Panc1 (cell line): ENCODE measurements at regions not wholly inside any gene's neighbourhood (a gene's known extent, or its start where the extent isn't known, plus 50 kb on each side); places are given as distances from the start of the nearest gene placed in this dataset.
"Not testable (repeated sequence)": the region's sequence is repeated elsewhere in the genome, so short reads cannot be mapped to it uniquely, and the experiment has no call there.

Experiments
- ATAC-seq: fragments of 200-7000 bp; cut with Tn5 transposase; 2 replicates; pipeline ENCODE4 v1.9.1; 2020; ENCODE audit warnings: mild to moderate bottlenecking, moderate library complexity
- BruUV-seq: library from RNA; stranded (reverse); fragments of 400-500 nt; replicated peaks from 2 replicates; lab custom pipeline; 2021; lab: Mats Ljungman, UMichigan
- CTCF ChIA-PET: fragments of 300-600 bp; sonication (Branson Sonifier 250); formaldehyde crosslinking; loops from one replicate; lab custom pipeline; 2022; ENCODE audit warnings: antibody characterized with exemption; lab: Charles Lee
- POLR2A ChIA-PET: fragments of 300-600 bp; sonication (Branson Sonifier 250); formaldehyde crosslinking; loops from one replicate; lab custom pipeline; 2022; ENCODE audit warnings: antibody characterized with exemption; lab: Charles Lee
- DNase-seq: peaks from one replicate; pipeline ENCODE4 v3.0.0-alpha.2; 2010; ENCODE audit warnings: low read depth, low spot score
- H3K27ac ChIP-seq: 2 replicates; pipeline ENCODE4 v1.5.1; 2011; ENCODE audit warnings: mild to moderate bottlenecking, low read length, inconsistent platforms
- H3K27me3 ChIP-seq: fragments of 200-500 bp; sonication (Bioruptor generic); 2 replicates; pipeline ENCODE4 v1.6.0; 2014; ENCODE audit warnings: low read length, inconsistent platforms; ENCODE audit not compliant: control insufficient read depth, insufficient read depth
- H3K36me3 ChIP-seq: fragments of 200-500 bp; sonication (Bioruptor generic); 2 replicates; pipeline ENCODE4 v1.5.1; 2014; ENCODE audit warnings: inconsistent platforms, mild to moderate bottlenecking, low read length, moderate library complexity; ENCODE audit not compliant: control insufficient read depth, insufficient read depth
- H3K4me1 ChIP-seq: 2 replicates; pipeline ENCODE4 v1.5.1; 2011; ENCODE audit warnings: inconsistent platforms, mild to moderate bottlenecking, low read length, moderate library complexity; ENCODE audit not compliant: control insufficient read depth, insufficient read depth
- H3K4me3 ChIP-seq, 2 experiments: 2 replicates each; pipeline ENCODE4 v1.5.1; 2011 to 2012; ENCODE audit warnings: low read depth in 2 of 2, low read length in 2 of 2, mild to moderate bottlenecking in 2 of 2, inconsistent platforms in 1 of 2, moderate library complexity in 1 of 2
- H3K9me3 ChIP-seq: fragments of 200-500 bp; sonication (Bioruptor generic); 2 replicates; pipeline ENCODE4 v1.5.1; 2014; ENCODE audit warnings: low read depth, mild to moderate bottlenecking, inconsistent platforms, low read length, moderate library complexity; ENCODE audit not compliant: control insufficient read depth, insufficient read depth
- POLR2AphosphoS5 ChIP-seq: IDR thresholded peaks from 2 replicates; pipeline ENCODE4 v1.6.1; 2012; ENCODE audit warnings: mild to moderate bottlenecking, low read depth, low read length, moderate library complexity
- SIN3A ChIP-seq: IDR thresholded peaks from 2 replicates; pipeline ENCODE4 v1.6.1; 2012; ENCODE audit warnings: low read depth, mild to moderate bottlenecking, low read length, moderate library complexity, borderline replicate concordance; ENCODE audit not compliant: insufficient read depth
- TCF7L2 ChIP-seq: IDR thresholded peaks from 2 replicates; pipeline ENCODE4 v1.6.1; 2011; ENCODE audit warnings: mild to moderate bottlenecking, low read depth, low read length, inconsistent platforms
- in situ Hi-C: cut with HindIII; loops from 2 replicates; pipeline ENCODE4 v1.10.0; 2016; ENCODE audit warnings: low sequenced_read_pairs, low pct_unique_long_range_greater_than_20kb
- intact Hi-C: fragments of 100-400 bp; cut with micrococcal nuclease; formaldehyde crosslinking; loops from one replicate; pipeline ENCODE4 v1.10.0; 2022; ENCODE audit not compliant: unreplicated experiment
- TF ChIP-seq, protein P1 (sequence below), 2 experiments: IDR thresholded peaks; 2 replicates each; pipeline ENCODE4 v1.6.1; 2011 to 2012; ENCODE audit warnings: low read depth in 2 of 2, control low read depth in 1 of 2, low read length in 1 of 2, mild to moderate bottlenecking in 1 of 2, moderate library complexity in 1 of 2; ENCODE audit not compliant: insufficient read depth in 1 of 2
- TF ChIP-seq, protein P2 (sequence below): fragments of 450-650 bp; IDR thresholded peaks from 2 replicates; pipeline ENCODE4 v1.5.1; 2017; ENCODE audit warnings: mild to moderate bottlenecking

DNA sequence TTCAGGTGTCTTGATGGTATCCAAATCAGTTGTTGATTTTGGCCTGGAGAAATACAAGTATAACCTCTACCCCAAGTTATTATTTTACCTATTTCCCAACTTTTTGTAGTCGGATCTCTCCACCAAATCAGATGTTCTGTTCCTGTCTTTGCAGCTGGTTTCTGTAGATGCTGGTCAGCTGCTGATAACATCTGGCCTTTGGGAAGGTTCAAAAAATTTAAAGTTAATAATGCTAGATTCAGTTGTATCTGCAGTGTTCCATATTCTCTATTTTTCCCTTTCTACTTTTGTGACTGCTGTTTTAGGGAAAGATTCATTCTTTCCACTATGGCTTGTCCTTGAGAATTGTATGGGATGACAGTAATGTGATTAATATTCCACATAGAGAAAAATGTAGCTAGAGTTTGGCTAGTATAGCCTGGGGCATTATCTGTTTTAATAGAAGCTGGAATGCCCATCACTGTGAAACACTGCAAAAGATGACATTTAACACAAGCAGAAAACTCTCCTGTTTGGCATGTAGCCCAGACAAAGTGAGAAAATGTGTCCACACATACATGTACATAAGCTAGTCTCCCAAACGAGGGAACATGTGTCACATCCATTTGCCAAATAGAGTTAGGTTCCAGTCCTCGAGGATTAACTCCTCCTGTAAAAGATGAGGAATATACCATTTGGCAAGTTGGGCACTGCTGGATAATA is 99.2 kb downstream of the ZNF100 start:
- DNase-seq, in situ Hi-C loops, intact Hi-C loops, BruUV-seq, H3K4me3 ChIP-seq, ATAC-seq, H3K4me1 ChIP-seq, POLR2A ChIA-PET, H3K9me3 ChIP-seq, CTCF ChIA-PET, H3K36me3 ChIP-seq, H3K27me3 ChIP-seq, H3K27ac ChIP-seq: not testable (repeated sequence)

DNA sequence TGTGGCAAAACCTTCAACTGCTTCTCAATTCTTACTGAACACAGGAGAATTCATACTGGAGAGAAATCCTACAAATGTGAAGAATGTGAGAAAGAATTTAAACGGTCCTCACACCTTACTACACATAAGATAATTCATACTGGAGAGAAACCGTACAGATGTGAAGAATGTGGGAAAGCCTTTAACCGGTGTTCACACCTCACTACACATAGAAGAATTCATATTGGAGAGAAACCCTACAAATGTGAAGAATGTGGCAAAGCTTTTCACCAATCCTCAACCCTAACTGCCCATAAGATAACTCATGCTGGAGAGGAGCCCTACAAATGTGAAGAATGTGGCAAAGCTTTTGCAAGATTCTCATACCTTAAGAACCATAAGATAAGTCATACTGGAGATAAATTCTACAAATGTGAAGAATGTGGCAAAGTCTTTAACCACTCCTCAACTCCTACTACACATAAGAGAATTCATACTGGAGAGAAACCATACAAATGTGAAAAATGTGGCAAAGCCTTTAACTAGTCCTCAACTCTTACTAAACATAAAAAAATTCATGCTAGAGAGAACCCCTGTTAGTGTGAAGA is 111.7 kb downstream of the ZNF100 start:
- POLR2A ChIA-PET = no interaction called here

DNA sequence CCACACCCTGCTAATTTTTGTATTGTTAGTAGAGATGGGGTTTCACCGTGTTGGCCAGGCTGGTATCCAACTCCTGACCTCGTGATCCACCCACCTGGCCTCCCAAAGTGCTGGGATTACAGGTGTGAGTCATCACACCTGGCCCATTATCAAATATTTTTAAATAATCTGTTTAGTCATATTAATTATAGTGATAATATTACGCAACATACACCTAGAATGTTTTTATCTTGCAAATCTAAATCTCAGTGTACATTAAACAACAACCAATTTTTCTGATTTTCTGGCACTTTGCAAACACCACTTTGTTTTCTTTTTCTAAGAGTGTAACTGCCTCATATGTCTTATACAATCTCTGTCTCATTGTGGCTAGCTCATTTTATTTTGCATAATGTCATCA is 115.9 kb downstream of the ZNF100 start:
- BruUV-seq, CTCF ChIA-PET, H3K4me3 ChIP-seq, H3K9me3 ChIP-seq, H3K4me1 ChIP-seq, in situ Hi-C loops, H3K27ac ChIP-seq, ATAC-seq, H3K36me3 ChIP-seq, intact Hi-C loops, H3K27me3 ChIP-seq, DNase-seq, POLR2A ChIA-PET: not testable (repeated sequence)

More for the DNA sequence above, 111.7 kb downstream of the ZNF100 start:
- Histone ChIP-seq H3K36me3 (no peaks in the 10 kb centered on the region), H3K27ac (no peak overlapping the region), H3K4me3 (no peak overlapping the region), H3K9me3 (no peaks in the 10 kb centered on the region; the same call in 1 of the 2 replicates), H3K27me3 (no peaks in the 10 kb centered on the region), H3K4me1 (no peaks in the 10 kb centered on the region)
- intact Hi-C loops = no loop called here
- CTCF ChIA-PET = no interaction called here
- ATAC-seq (no peak), DNase-seq (no peak)
- in situ Hi-C loops = no loop called here
- no TSS peak for BruUV-seq
- TF ChIP-seq, protein P1, sequence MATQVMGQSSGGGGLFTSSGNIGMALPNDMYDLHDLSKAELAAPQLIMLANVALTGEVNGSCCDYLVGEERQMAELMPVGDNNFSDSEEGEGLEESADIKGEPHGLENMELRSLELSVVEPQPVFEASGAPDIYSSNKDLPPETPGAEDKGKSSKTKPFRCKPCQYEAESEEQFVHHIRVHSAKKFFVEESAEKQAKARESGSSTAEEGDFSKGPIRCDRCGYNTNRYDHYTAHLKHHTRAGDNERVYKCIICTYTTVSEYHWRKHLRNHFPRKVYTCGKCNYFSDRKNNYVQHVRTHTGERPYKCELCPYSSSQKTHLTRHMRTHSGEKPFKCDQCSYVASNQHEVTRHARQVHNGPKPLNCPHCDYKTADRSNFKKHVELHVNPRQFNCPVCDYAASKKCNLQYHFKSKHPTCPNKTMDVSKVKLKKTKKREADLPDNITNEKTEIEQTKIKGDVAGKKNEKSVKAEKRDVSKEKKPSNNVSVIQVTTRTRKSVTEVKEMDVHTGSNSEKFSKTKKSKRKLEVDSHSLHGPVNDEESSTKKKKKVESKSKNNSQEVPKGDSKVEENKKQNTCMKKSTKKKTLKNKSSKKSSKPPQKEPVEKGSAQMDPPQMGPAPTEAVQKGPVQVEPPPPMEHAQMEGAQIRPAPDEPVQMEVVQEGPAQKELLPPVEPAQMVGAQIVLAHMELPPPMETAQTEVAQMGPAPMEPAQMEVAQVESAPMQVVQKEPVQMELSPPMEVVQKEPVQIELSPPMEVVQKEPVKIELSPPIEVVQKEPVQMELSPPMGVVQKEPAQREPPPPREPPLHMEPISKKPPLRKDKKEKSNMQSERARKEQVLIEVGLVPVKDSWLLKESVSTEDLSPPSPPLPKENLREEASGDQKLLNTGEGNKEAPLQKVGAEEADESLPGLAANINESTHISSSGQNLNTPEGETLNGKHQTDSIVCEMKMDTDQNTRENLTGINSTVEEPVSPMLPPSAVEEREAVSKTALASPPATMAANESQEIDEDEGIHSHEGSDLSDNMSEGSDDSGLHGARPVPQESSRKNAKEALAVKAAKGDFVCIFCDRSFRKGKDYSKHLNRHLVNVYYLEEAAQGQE (IDR thresholded peaks at IDR 0.05; ENCODE audit: insufficient read depth in 1 of 2, low read depth in 2 of 2, low read length in 1 of 2) = no peak
- TF ChIP-seq POLR2AphosphoS5 = no peak
- TF ChIP-seq TCF7L2 = no peak
- TF ChIP-seq, protein P2, sequence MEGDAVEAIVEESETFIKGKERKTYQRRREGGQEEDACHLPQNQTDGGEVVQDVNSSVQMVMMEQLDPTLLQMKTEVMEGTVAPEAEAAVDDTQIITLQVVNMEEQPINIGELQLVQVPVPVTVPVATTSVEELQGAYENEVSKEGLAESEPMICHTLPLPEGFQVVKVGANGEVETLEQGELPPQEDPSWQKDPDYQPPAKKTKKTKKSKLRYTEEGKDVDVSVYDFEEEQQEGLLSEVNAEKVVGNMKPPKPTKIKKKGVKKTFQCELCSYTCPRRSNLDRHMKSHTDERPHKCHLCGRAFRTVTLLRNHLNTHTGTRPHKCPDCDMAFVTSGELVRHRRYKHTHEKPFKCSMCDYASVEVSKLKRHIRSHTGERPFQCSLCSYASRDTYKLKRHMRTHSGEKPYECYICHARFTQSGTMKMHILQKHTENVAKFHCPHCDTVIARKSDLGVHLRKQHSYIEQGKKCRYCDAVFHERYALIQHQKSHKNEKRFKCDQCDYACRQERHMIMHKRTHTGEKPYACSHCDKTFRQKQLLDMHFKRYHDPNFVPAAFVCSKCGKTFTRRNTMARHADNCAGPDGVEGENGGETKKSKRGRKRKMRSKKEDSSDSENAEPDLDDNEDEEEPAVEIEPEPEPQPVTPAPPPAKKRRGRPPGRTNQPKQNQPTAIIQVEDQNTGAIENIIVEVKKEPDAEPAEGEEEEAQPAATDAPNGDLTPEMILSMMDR = no peak
- TF ChIP-seq SIN3A = no peak
